22Rv1 (cell line): ENCODE measurements at regions not wholly inside any gene's neighbourhood (a gene's known extent, or its start where the extent isn't known, plus 50 kb on each side); places are given as distances from the start of the nearest gene placed in this dataset.

Source experiments
- H3K27ac ChIP-seq: fragments of 450-650 bp; 2 replicates; pipeline ENCODE4 v1.5.1; 2017
- ZFX ChIP-seq: fragments of 450-650 bp; IDR thresholded peaks from 2 replicates; pipeline ENCODE4 v1.6.1; 2017; ENCODE audit warnings: antibody characterized with exemption, borderline replicate concordance
- TF ChIP-seq, protein P1 (sequence below): fragments of 450-650 bp; IDR thresholded peaks from 2 replicates; pipeline ENCODE4 v1.5.1; 2017; ENCODE audit warnings: mild to moderate bottlenecking

DNA sequence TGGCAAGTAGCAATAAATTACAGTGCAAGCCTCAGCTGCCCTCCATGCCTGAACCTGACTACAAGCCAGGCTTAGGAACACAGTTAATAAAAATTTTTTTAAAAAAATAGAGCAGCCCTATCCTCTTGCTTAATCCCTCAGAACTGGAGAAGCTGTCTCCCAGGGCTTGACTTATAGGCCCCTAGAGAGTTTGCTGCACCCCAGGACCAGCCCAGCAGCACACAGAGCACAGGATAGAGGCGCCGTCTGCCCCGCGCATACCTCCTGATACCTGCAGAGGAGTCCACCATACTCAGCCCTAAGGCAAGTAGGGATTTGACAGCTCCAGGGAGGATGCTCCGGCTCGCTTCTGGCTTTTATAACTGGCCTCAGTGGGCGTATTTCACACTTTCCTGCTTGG lies 548.6 kb upstream of the RAB6C start:
- no peak overlapping the region for H3K27ac ChIP-seq

DNA sequence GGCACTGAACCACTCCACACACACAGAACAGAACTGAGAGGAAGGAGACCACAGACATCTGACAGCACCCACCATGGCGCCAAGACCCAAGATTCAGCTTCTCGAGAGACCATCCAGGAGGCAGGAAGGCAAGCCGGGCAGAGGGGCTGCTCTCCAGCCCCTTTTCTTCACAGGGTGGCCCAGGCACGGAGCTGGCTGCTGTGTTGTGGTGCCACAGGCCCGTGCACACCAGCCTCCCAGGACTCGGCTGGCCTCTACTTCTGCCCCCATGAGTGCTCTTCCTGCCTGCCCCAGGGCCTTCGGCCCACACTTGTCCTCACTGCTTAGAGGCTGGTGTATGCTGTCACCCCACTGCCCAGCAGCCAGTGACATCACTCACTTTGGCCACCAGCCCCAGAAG lies 547.6 kb upstream of the RAB6C start:
- TF ChIP-seq, protein P1, sequence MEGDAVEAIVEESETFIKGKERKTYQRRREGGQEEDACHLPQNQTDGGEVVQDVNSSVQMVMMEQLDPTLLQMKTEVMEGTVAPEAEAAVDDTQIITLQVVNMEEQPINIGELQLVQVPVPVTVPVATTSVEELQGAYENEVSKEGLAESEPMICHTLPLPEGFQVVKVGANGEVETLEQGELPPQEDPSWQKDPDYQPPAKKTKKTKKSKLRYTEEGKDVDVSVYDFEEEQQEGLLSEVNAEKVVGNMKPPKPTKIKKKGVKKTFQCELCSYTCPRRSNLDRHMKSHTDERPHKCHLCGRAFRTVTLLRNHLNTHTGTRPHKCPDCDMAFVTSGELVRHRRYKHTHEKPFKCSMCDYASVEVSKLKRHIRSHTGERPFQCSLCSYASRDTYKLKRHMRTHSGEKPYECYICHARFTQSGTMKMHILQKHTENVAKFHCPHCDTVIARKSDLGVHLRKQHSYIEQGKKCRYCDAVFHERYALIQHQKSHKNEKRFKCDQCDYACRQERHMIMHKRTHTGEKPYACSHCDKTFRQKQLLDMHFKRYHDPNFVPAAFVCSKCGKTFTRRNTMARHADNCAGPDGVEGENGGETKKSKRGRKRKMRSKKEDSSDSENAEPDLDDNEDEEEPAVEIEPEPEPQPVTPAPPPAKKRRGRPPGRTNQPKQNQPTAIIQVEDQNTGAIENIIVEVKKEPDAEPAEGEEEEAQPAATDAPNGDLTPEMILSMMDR: no peak
- no peak for TF ChIP-seq ZFX
- no peak overlapping the region for H3K27ac ChIP-seq

More for the DNA sequence above, 548.6 kb upstream of the RAB6C start:
- TF ChIP-seq, protein P1: no peak
- TF ChIP-seq ZFX: no peak

DNA sequence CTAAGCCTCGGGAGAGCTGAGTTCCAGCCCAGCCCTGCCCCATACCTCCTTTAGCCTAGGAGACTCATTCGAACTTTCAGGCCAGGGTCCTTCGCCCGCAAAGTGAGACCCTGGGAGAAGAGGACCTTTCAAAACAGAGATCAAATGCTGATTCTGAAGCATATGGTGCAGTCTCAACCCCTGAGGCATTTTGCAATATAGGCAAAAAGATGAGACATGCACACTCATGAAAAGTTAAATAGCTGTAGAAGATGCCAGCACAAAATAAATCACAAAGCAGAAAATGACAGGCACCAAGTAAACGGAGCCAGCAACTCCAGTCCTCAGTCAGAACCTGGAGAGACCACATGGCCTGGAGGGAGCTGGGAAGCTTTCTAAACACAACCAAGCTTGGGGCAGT lies 542.7 kb upstream of the RAB6C start:
- TF ChIP-seq ZFX: no peak
- TF ChIP-seq, protein P1: no peak
- no peak overlapping the region for H3K27ac ChIP-seq

GRCh38 chr2:129437725-129438124 lies 541.7 kb upstream of the RAB6C start:
- TF ChIP-seq ZFX: no peak
- TF ChIP-seq, protein P1: no peak
- no peak overlapping the region for H3K27ac ChIP-seq

- no peak overlapping the region for H3K27ac ChIP-seq
- no peak for TF ChIP-seq ZFX
- TF ChIP-seq, protein P1: no peak
Measured at GRCh38 chr2:129438501-129439057, 540.9 kb upstream of the RAB6C start.

GRCh38 chr2:129439406-129440302 lies 539.8 kb upstream of the RAB6C start:
- TF ChIP-seq, protein P1: no peak
- no peak for TF ChIP-seq ZFX

DNA sequence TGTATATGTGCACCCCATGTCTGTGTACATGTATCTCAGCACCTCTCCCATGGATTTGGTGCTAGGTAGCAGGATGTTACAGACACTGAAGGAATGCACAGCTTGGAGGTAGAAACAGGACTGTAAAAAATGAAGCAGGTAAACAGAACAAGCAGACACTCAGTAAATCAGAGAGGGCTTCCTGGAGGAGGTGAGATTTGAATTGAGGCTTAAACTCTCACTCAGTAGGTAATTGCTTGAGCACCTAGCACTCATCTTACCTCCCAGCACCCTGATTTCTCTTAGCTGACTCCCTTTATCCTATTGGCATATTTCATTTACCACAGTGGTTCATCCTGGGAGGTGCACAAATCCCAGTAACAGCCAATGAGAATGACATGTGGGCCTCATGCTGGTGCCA lies 537.9 kb upstream of the RAB6C start:
- TF ChIP-seq ZFX: no peak
- no peak overlapping the region for H3K27ac ChIP-seq

More at GRCh38 chr2:129439406-129440302, 539.8 kb upstream of the RAB6C start:
- H3K27ac ChIP-seq: no peak overlapping the region
